ENCODE measurements at regions not wholly inside any gene's neighbourhood (a gene's known extent, or its start where the extent isn't known, plus 50 kb on each side); places are given as distances from the start of the nearest gene placed in this dataset.

DNA sequence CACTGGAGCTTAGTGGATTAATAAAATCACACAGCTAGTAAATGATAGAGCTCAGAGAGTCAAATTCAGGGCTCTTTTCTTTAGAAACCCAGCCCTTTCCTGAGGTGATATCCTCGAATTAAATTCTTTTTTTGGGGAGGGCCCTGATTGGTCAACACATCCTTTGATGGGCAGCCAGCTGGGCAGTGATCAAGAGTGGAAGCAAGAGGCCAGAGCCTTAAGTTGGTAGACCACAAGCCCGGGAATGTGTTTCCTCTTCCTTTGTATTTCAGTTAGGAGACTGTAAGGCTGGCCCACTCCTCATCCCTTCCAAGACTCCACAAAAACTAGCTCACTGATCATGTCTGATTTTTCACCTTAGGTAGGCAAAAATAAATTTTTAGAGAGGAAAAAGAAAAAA is 640.5 kb downstream of the DHX35 start:
- no peak for DNase-seq

GRCh38 chr20:39600871-39601270 is 638.7 kb downstream of the DHX35 start:
- no peak for DNase-seq

GRCh38 chr20:39600156-39600555 is 638.0 kb downstream of the DHX35 start:
- no peak for DNase-seq

GRCh38 chr20:39596554-39596953 is 634.4 kb downstream of the DHX35 start:
- no peak for DNase-seq

GRCh38 chr20:39592371-39592770 is 630.2 kb downstream of the DHX35 start:
- DNase-seq, result no peak

DNA sequence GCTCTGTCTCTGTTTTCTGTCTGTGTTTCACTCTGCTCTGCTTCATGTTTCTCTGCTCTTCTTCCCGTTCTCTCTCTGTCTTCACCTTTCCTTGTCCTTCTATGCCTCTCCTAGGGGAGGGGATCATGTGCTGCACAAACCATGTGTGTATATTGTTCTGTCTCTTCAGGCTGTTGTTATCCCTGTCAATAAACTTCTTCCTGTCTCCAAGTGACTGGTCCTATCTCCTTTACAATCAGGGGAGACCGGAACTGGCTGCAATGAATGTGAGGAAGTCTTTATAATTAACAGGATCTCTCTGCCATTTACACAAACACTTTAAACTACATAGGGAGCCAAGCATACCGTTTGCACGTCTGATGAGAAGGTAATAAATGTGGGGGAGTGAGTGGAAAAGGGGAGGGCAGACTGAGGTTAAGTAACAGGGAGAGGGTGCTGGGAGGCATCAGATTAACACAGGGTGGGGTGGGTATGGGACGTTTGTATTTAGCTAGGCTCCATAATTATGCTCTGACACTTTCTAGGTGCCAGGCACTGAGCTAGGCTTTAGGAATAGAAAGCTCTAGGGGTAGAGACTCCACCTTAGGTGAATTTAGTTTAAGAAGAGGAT is 626.1 kb downstream of the DHX35 start:
- DNase-seq, result no peak

GRCh38 chr20:39581034-39581433 is 618.9 kb downstream of the DHX35 start:
- DNase-seq, result no peak

DNA sequence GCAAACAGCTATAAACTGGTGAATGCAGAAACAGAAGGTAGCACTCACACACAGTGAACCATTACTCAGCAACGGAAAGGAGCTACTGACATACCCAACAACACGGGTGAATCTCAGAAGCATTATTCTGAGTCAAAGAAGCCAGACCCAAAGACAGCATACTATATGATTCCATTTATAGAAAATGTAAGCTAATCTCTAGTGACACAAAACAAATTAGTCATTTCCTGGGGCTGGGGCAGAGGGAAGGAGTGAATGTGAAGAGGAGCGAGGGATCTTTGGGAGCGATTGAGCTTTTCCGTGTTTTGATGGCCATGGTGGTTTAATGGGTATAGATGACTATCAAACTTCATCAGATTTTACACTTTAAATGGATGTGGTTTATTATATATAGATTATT is 614.6 kb downstream of the DHX35 start:
- DNase-seq, result no peak

- no peak for DNase-seq
Measured at GRCh38 chr20:39574061-39574460, 611.9 kb downstream of the DHX35 start.

- no peak for DNase-seq
Measured at GRCh38 chr20:39571171-39571570, 609.0 kb downstream of the DHX35 start.

GRCh38 chr20:39568109-39568508 is 606.0 kb downstream of the DHX35 start:
- no peak for DNase-seq

DNA sequence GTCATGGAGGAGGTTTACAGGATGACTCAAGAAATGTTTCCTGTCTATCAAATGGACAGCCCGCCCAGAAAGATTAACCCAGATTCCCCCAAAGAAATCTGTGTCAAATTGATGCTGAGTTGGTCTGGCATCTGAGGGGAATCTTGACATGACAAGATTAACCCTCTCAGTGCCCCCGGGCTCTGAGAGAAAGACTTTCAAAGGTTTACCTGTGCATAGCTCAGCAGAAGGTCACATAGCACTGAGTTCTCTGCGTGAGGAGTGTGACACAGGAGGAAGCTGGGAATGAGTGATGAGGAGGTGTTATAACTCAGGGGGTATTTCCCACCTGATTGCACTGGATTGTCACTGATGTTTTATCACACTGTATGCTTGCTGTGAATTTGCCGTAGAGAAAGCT is 601.2 kb downstream of the DHX35 start:
- no peak for DNase-seq

- no peak for DNase-seq
Measured at GRCh38 chr20:39554341-39554740, 592.2 kb downstream of the DHX35 start.

- no peak for DNase-seq
Measured at GRCh38 chr20:39553120-39553519, 591.0 kb downstream of the DHX35 start.

DNA sequence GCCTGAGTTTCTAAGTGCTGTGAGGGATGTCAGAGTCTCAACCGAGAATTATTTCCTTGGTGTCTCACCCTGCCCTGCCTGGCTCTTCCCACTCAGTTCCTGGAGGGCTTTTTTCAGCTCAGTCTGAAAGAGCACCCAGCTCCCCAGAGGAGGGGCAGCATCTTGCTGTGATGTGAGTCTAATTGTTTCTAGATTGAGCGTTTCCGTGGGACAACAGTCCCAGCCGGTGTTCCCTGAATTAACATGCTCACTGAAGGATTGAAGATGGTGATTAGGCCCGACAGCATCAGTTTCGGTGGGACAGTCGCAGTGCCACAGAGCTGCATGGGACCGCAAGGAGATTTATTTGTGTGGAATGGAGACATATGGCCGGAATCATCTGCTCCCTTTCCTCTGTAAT is 587.6 kb downstream of the DHX35 start:
- DNase-seq, result no peak

- no peak for DNase-seq
Measured at GRCh38 chr20:39547546-39548408, 585.6 kb downstream of the DHX35 start.

DNA sequence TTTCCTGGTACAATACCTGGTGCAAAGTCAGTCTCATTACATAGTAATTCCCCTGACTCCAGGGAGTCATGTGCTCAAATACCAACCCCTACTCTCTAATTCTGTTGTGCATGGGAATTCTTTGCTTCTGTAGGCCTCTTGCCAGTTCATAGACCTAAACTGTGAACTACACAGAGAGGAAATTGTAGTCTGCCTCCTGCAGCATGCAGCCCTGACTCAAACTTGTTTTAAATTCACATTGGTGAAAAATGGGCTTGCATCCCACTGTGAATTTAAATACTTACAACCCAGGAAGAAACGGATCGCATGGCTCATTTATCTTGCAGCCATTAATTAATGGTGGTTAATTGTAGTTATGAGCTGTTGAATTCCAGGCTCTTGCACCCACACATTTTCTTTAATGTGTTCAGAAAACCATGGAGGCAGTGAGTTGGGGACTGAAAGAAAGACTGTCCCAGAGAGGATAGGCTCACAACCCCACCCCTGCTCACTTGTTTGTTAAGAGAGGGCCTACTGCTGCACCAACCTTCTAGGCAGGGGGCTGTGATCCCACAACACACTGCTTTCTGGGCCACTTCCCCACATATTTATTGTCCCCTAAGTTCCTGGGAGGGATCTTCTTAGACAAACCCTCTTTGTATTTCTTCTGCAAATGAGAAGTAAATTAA is 579.1 kb downstream of the DHX35 start:
- no peak for DNase-seq

GRCh38 chr20:39538317-39538716 is 576.2 kb downstream of the DHX35 start:
- no peak for DNase-seq

DNA sequence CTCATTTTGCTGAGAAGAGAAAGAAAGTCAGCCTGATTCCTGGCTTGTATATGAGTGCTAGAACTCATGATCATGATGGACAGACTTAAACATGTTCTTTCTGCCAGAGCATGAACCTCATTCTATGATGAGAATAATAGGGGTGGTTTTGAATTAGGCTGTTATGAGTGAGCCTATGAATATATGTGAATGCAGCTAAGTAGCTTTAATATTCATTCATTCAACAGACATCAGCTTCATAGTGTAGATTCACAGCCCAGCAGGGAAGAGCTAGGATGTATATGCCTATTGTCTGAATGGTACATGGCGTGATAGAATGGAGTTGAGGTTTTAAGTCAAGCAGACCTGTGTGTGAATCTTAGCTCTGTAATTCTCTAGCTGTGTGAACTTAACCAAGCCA is 573.2 kb downstream of the DHX35 start:
- DNase-seq, result no peak

GRCh38 chr20:39534846-39535245 is 572.7 kb downstream of the DHX35 start:
- DNase-seq, result no peak

DNA sequence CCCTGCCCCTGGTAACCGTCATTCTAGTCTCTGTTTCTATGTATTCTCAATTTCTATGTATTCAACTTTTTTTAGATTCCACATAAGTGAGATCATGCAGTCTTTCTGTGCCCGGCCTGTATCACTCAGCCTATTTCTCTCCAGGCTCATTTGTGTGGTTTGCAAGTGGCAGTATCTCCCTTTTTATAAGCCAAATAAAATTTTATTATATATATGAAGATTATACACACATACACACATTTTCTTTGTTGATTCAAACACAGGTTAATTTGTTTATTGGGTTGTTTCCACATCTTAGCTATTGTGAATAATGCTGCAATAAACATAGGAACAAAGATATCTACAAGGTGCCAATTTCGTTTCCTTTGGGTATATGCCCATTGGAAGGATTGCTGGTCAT is 571.7 kb downstream of the DHX35 start:
- no peak for DNase-seq

DNA sequence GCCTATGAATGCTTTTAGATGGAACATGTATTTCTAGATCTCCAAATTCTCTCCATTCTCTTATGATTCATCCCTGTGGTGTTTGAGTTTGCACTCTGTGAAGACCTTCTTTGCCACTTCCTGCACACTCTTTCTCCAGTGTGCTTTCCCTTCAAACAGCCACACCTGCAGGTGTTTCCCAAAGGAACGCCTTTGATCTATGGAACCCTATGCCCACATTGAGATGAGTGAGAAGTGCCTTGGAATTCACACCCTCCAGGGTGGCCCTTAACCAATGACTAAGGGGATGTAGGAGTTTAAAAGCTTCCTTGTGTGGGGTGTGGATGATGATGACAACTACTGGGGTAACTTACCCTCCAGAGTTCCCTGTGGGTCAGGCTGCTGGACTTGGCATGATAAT is 570.1 kb downstream of the DHX35 start:
- no peak for DNase-seq

DNA sequence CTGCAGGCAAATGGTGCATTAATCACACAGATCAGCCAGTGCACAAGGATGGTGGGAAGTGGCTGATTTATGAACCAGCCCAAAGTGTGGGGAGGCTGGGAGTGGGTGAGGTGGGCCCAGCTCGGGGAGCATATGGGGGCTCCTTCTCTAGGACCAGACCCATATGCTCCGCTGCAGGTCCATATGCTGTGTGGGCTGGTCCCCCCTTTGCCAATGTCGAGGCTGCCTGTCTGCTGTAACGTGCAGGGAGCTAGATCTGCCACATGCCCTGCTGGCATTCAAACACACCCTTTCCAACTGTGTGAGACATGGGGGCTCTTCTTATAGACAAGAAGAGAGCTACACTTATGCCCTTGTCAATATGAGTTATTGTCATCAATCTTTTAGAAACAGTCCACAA is 566.3 kb downstream of the DHX35 start:
- DNase-seq, result no peak

DNA sequence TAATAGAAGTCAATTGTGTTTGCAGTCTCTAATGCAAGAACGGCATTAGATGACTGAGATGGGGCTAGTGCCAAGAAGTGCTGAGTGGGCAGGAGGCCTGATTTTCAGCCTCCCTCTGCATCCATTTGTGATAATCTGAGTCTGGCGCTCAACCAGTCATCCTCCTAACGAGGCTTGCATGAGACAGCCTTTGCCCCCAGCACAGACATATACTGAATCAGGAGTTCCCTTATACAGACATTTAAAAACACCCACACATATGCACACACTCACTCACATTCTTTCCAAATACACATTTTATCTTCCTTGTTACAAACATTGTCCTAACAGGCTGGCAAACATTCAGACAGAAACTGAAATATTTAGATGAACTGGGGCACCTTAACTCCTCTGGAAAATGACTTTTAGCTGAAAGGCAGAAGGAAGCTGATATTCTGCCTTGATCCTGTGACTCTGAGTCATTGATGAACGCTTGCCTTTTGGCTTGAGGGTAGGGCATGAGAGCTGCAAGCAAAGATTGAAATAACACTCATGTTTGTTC is 562.3 kb downstream of the DHX35 start:
- DNase-seq, result peak; percentile 29
